NCI-H1417 (cell line): ENCODE measurements at regions not wholly inside any gene's neighbourhood (a gene's known extent, or its start where the extent isn't known, plus 50 kb on each side); places are given as distances from the start of the nearest gene placed in this dataset.

ENCODE experiments used
- DNase-seq, 3 experiments: peaks; one replicate each; lab custom pipeline; 2025; lab: John Stamatoyannopoulos, UW

- DNase-seq, result no peak
Observed at GRCh38 chr21:31566064-31566463, 93.4 kb upstream of the SOD1 start.

- no peak for DNase-seq
Observed at GRCh38 chr21:31564439-31564838, 95.1 kb upstream of the SOD1 start.

- peak in 2 of 3 experiments; percentile 50 to 63 for DNase-seq
Observed at GRCh38 chr21:31560479-31560878, 99.0 kb upstream of the SOD1 start.

- peak; percentile 99 to 100 (median 100) for DNase-seq
Observed at GRCh38 chr21:31559368-31560119, 99.9 kb upstream of the SOD1 start.

GRCh38 chr21:31558962-31559367 lies 100.5 kb upstream of the SOD1 start:
- DNase-seq, result peak; percentile 97 to 100 (median 100)

- peak; percentile 72 to 97 (median 92) for DNase-seq
Observed at GRCh38 chr21:31558189-31558961, 101.1 kb upstream of the SOD1 start.

- peak; percentile 47 to 92 (median 89) for DNase-seq
Observed at GRCh38 chr21:31557421-31558188, 101.9 kb upstream of the SOD1 start.

- peak in 2 of 3 experiments; percentile 45 to 63 for DNase-seq
Observed at GRCh38 chr21:31556662-31557061, 102.8 kb upstream of the SOD1 start.

- peak in 2 of 3 experiments; percentile 19 to 67 for DNase-seq
Observed at GRCh38 chr21:31555741-31556191, 103.7 kb upstream of the SOD1 start.

- DNase-seq, result no peak
Observed at GRCh38 chr21:31554511-31555022, 104.9 kb upstream of the SOD1 start.

- DNase-seq, result no peak
Observed at GRCh38 chr21:31553926-31554325, 105.6 kb upstream of the SOD1 start.

- no peak for DNase-seq
Observed at GRCh38 chr21:31553461-31553860, 106.0 kb upstream of the SOD1 start.

GRCh38 chr21:31552826-31553225 lies 106.7 kb upstream of the SOD1 start:
- DNase-seq, result no peak

GRCh38 chr21:31550070-31550469 lies 109.4 kb upstream of the SOD1 start:
- DNase-seq, result no peak

GRCh38 chr21:31548688-31549087 lies 110.8 kb upstream of the SOD1 start:
- DNase-seq, result no peak

GRCh38 chr21:31546443-31547170 lies 112.9 kb upstream of the SOD1 start:
- no peak for DNase-seq

GRCh38 chr21:31545036-31545435 lies 114.5 kb upstream of the SOD1 start:
- no peak for DNase-seq

GRCh38 chr21:31543191-31543590 lies 116.3 kb upstream of the SOD1 start:
- no peak for DNase-seq

GRCh38 chr21:31538816-31539215 lies 120.7 kb upstream of the SOD1 start:
- peak; percentile 30 to 81 (median 68) for DNase-seq

- no peak for DNase-seq
Observed at GRCh38 chr21:31537872-31538576, 121.5 kb upstream of the SOD1 start.

- DNase-seq, result no peak
Observed at GRCh38 chr21:31536138-31536537, 123.4 kb upstream of the SOD1 start.
